Transverse colon (tissue), 4 donors: ENCODE measurements at regions not wholly inside any gene's neighbourhood (a gene's known extent, or its start where the extent isn't known, plus 50 kb on each side); places are given as distances from the start of the nearest gene placed in this dataset.

Source experiments
- DNase-seq: peaks from one replicate; pipeline ENCODE4 v3.0.0-alpha.2; 2019
- H3K27ac ChIP-seq, 4 donors: fragments of 200-600 bp; sonication (generic); 2 replicates each; pipeline ENCODE4 v1.5.1; 2016 to 2018; ENCODE audit warnings: inconsistent platforms in 4 of 4
- H3K27me3 ChIP-seq: fragments of 200-600 bp; sonication (generic); 2 replicates; pipeline ENCODE4 v1.5.1; 2017; ENCODE audit warnings: inconsistent platforms
- H3K36me3 ChIP-seq, 4 donors: fragments of 200-600 bp; sonication (generic); 2 replicates each; pipeline ENCODE4 v1.5.1; 2017 to 2019; ENCODE audit warnings: inconsistent platforms in 4 of 4
- H3K4me1 ChIP-seq, 4 donors: fragments of 200-600 bp; sonication (generic); 2 replicates each; pipeline ENCODE4 v1.5.1; 2017 to 2020; ENCODE audit warnings: inconsistent platforms in 4 of 4
- H3K4me3 ChIP-seq, 4 donors: fragments of 200-600 bp; sonication (generic); 1 replicate in 1 of 4; 2 replicates in 3 of 4; pipeline versions ENCODE4 v1.5.1 to v1.6.1; 2017 to 2019; ENCODE audit warnings: inconsistent platforms in 4 of 4
- H3K9me3 ChIP-seq, 2 donors: fragments of 200-600 bp; sonication (generic); 2 replicates each; pipeline ENCODE4 v1.5.1; 2017 to 2019; ENCODE audit warnings: inconsistent platforms in 2 of 2
- CTCF ChIP-seq, 5 experiments: fragments of 200-600 bp in 3 of 5; fragments of 450-650 bp in 2 of 5; sonication (generic) in 3 of 5; IDR thresholded peaks; 1 replicate in 2 of 5; 2 replicates in 3 of 5; pipeline ENCODE4 v1.5.1; 2016 to 2017; ENCODE audit warnings: antibody characterized with exemption in 5 of 5, inconsistent platforms in 3 of 5, mild to moderate bottlenecking in 2 of 5, moderate library complexity in 1 of 5
- EP300 ChIP-seq: sonication (generic); formaldehyde crosslinking; IDR thresholded peaks from one replicate; pipeline ENCODE4 v1.6.1; 2017; ENCODE audit warnings: antibody characterized with exemption, low read depth
- POLR2A ChIP-seq: fragments of 450-650 bp; IDR thresholded peaks from one replicate; pipeline ENCODE4 v1.6.1; 2016; ENCODE audit warnings: antibody characterized with exemption, mild to moderate bottlenecking, moderate library complexity
- POLR2AphosphoS5 ChIP-seq, 3 donors: sonication (generic); formaldehyde crosslinking; IDR thresholded peaks; one replicate each; pipeline ENCODE4 v1.6.1; 2016; ENCODE audit warnings: antibody characterized with exemption in 3 of 3
- WGBS, 2 donors: methylation state at CpG; one replicate each; pipeline ENCODE4 v1.1.5; 2018; ENCODE audit warnings: low coverage in 1 of 2; 5-methylcytosine and 5-hydroxymethylcytosine counted together
- in situ Hi-C, 4 donors: fragments of 200-750 bp; cut with MboI; loops; one replicate each; pipeline versions ENCODE4 v1.15.0 to v1.15.1; 2017; ENCODE audit warnings: low sequenced_read_pairs in 3 of 4, low pct_ligation_motif_present in 1 of 4, low pct_unique_long_range_greater_than_20kb in 1 of 4
- intact Hi-C: fragments of 100-400 bp; cut with DNase I; formaldehyde crosslinking; loops from one replicate; pipeline ENCODE4 v1.15.1; 2023; ENCODE audit warnings: low total_unique reads

DNA sequence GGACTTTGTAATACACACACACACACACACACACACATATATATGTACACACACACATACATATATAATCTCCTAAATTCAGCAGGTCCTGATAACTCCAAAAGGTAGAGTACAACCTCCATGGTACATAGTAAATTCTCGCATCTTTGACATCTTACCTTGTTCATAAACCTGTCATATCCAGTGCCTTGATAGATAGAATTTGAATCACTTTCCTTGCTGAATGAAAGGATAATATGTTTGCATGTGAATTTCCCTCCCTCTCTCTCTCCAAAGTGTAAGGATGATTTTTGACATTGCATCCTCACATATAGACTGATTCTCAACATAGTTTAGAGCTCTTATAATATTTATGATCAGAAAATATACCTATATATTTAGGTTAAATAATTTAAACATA is 567.1 kb upstream of the ADGRL2 start:
- no peaks in the 10 kb centered on the region for H3K27me3 ChIP-seq

DNA sequence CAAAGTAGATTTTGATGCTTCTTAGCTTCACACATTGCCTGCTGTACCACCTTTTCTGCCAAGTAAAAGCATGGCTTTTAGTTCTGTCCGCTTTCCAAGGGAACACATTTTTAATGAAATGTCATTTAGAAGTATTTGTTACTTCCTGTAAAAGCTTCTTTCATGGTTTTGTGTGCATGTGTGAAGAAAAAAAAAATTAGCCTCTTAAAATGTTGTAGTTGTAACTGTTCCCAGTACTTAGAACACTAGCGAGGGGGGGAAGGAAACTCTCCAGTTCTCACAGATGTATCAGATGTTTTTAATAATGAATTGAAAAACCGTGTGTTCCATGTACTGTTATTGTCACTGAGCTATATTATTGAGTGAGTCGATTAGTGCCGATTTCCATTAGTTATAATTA is 568.3 kb upstream of the ADGRL2 start:
- Histone ChIP-seq H3K27me3 (no peaks in the 10 kb centered on the region), H3K27ac (no peak overlapping the region), H3K9me3 (no peaks in the 10 kb centered on the region), H3K4me1 (no peaks in the 10 kb centered on the region), H3K36me3 (no peaks in the 10 kb centered on the region), H3K4me3 (no peak overlapping the region)
- intact Hi-C loops, result no loop called here
- in situ Hi-C loops, result no loop called here
- DNase-seq, result no peak
- WGBS, 2 donors, result 53 to 63% methylated on average over 5 of the region's 5 CpGs
- TF ChIP-seq EP300, result no peak
- no peak for TF ChIP-seq POLR2A
- TF ChIP-seq POLR2AphosphoS5 (IDR thresholded peaks at IDR 0.05), result no peak
- TF ChIP-seq CTCF (IDR thresholded peaks at IDR 0.05), result no peak

More for the DNA sequence above, 567.1 kb upstream of the ADGRL2 start:
- TF ChIP-seq EP300 (no peak), POLR2A (no peak), POLR2AphosphoS5 (IDR thresholded peaks at IDR 0.05) (no peak), CTCF (IDR thresholded peaks at IDR 0.05) (no peak)
- 88 to 100% methylated on average over 1 of the region's 1 CpG for WGBS, 2 donors
- no peaks in the 10 kb centered on the region for H3K36me3 ChIP-seq
- no peaks in the 10 kb centered on the region for H3K9me3 ChIP-seq
- no peak overlapping the region for H3K4me3 ChIP-seq
- no peak for DNase-seq
- in situ Hi-C loops (no loop called here), intact Hi-C loops (no loop called here)
- H3K4me1 ChIP-seq, result no peaks in the 10 kb centered on the region
- no peak overlapping the region for H3K27ac ChIP-seq

DNA sequence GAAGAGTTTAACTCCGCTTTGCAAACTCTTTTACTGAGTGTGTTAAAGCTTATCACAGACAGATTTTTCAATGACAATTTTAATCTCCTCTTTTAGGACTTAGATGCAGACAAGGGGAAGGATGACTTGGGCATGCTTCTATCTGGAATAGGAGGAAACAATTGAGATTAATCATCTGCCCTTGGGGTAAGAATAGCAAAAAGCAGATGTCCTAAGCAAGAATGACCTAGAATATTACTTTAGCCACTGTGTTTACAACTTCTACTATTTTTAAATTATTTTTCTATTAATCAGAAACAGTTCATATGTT is 569.0 kb upstream of the ADGRL2 start:
- H3K9me3 ChIP-seq, result no peaks in the 10 kb centered on the region
- no peak for TF ChIP-seq POLR2AphosphoS5 (IDR thresholded peaks at IDR 0.05)
- no peak for TF ChIP-seq CTCF (IDR thresholded peaks at IDR 0.05)
- no peak for TF ChIP-seq POLR2A
- TF ChIP-seq EP300, result no peak
- H3K4me1 ChIP-seq, result no peaks in the 10 kb centered on the region
- intact Hi-C loops (no loop called here), in situ Hi-C loops (no loop called here)
- 38 to 50% methylated on average over 1 of the region's 1 CpG for WGBS, 2 donors
- no peak overlapping the region for H3K27ac ChIP-seq
- H3K4me3 ChIP-seq, result no peak overlapping the region
- no peaks in the 10 kb centered on the region for H3K36me3 ChIP-seq
- DNase-seq, result no peak
- H3K27me3 ChIP-seq, result no peaks in the 10 kb centered on the region

DNA sequence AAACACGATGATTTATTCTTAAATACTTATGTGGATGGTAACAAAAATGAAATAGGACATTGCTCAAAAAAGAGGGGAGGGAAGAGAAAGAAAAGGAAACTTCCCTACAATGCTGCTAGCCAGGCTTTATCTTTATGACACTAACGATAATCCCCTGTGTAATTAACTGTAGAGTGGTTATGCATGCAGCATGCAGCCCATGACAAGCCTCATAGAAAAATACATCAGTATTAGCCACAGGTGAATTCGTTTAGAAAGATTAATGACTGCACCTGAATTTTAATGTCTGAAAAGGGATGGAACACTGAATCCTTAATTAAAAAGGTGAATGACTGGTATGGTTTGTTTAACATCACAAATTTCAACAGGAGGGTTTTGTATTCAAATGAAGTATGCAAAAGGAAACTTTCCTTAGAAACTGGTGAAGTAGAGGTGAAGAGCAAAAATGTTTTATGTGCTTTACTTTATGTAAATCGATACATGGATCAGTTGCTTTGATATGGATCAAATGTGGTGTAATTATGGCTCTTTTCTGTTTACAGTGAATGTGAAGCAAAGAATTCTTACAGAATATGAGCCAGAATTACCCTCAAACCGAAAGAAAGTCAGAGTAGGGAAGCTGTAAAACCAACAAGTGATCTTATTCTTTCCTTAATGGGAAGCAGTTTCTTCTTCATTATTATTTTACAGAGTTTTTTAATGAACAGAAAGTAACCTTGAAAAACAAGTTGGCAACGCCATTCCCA is 569.6 kb upstream of the ADGRL2 start:
- no peaks in the 10 kb centered on the region for H3K4me1 ChIP-seq

More for the DNA sequence above, 569.6 kb upstream of the ADGRL2 start:
- Histone ChIP-seq H3K27me3 (no peaks in the 10 kb centered on the region), H3K27ac (no peak overlapping the region), H3K4me3 (no peak overlapping the region), H3K36me3 (no peaks in the 10 kb centered on the region), H3K9me3 (no peaks in the 10 kb centered on the region)
- 31 to 32% methylated on average over 6 of the region's 6 CpGs for WGBS, 2 donors
- intact Hi-C loops (no loop called here), in situ Hi-C loops (no loop called here)
- TF ChIP-seq POLR2AphosphoS5 (IDR thresholded peaks at IDR 0.05) (no peak), POLR2A (no peak), CTCF (IDR thresholded peaks at IDR 0.05) (no peak), EP300 (no peak)
- no peak for DNase-seq
